Pancreas (tissue), 10 donors: ENCODE measurements at regions not wholly inside any gene's neighbourhood (a gene's known extent, or its start where the extent isn't known, plus 50 kb on each side); places are given as distances from the start of the nearest gene placed in this dataset.

ENCODE experiments used
- ATAC-seq, 4 donors: fragments of 200-7000 bp; cut with Tn5 transposase; one replicate each; pipeline versions ENCODE4 v1.8.0 to v1.9.1; 2020; ENCODE audit warnings: mild to moderate bottlenecking in 4 of 4, moderate library complexity in 4 of 4
- DNase-seq, 6 donors: peaks; one replicate each; pipeline ENCODE4 v3.0.0-alpha.2; 2020
- FAIRE-seq: peaks from 2 replicates; lab custom pipeline; 2012; peaks lifted over from hg19 to GRCh38; lab: Jason Lieb, UNC
- H3K27ac ChIP-seq, 4 donors: fragments of 200-600 bp; sonication (generic); 1 replicate in 3 of 4; 2 replicates in 1 of 4; pipeline versions ENCODE4 v1.5.0 to v1.8.0; 2020
- H3K27me3 ChIP-seq, 4 donors: fragments of 200-600 bp; one replicate each; pipeline ENCODE4 v1.8.0; 2021
- H3K36me3 ChIP-seq, 3 donors: fragments of 200-600 bp; sonication (generic) in 1 of 3; one replicate each; pipeline versions ENCODE4 v1.5.0 to v1.8.0; 2020 to 2021
- H3K4me1 ChIP-seq, 3 donors: fragments of 200-600 bp; one replicate each; pipeline ENCODE4 v1.8.0; 2021
- H3K4me3 ChIP-seq, 4 donors: fragments of 200-600 bp; sonication (generic) in 2 of 4; one replicate each; pipeline versions ENCODE4 v1.5.0 to v1.8.0; 2020 to 2021
- H3K9me3 ChIP-seq, 4 donors: fragments of 200-600 bp; one replicate each; pipeline ENCODE4 v1.8.0; 2021
- WGBS, 2 donors: extraction: QIAGEN DNeasy Blood & Tissue Kit; methylation state at CpG; one replicate each; pipeline ENCODE4 v1.1.7; 2013; 5-methylcytosine and 5-hydroxymethylcytosine counted together
- intact Hi-C, 3 donors: fragments of 100-400 bp; cut with DNase I; formaldehyde crosslinking; loops; one replicate each; pipeline versions ENCODE4 v1.11.1 to v1.14.2; 2022
- TF ChIP-seq, protein P1 (sequence below), 4 donors: fragments of 200-600 bp; sonication (generic) in 3 of 4; IDR thresholded peaks; one replicate each; pipeline versions ENCODE4 v1.5.0 to v1.8.0; 2021; ENCODE audit warnings: antibody characterized with exemption in 4 of 4
- donor health status: healthy with polysubstance abuse.
- donor health status: DM: no; HTN: no; CAD: no; lungs with moderate emphysema.
- donor health status: DM: no; HTN: no; CAD: no.
- donor health status: control.
- donor health status: control.
- donor health status: Bipolar disorder and iron deficiency.
- donor health status: DM: yes; HTN: yes; CAD: no.
- donor health status: DM: no; HTN: no; CAD: no.
- donor health status: DM: no; HTN: no; CAD: no.
- donor health status: DM: yes; HTN: yes; CAD: no.

DNA sequence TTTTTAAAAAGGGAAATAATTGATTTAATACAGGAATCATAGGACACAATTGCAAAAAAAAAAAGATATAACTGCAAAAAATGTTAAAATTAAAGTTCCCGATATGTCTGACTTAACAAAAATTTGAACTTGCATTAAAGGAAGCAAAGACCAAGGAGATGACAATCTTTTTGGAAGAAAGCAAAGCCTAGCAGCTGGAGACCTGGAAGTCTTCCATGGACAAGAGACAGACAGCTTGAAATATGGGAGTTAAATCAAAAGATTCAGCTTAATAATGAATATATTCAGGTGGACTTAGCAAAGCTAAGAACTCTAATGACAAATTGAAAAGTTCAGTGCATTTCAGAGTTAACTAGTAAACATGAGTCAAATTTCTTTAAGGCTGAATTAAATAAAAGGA lies 568.7 kb upstream of the RGMB start:
- H3K36me3 ChIP-seq, result no peaks in the 10 kb centered on the region
- no peak overlapping the region for H3K4me3 ChIP-seq
- H3K27ac ChIP-seq, result no peak overlapping the region
- ATAC-seq (no peak), FAIRE-seq (no peak), DNase-seq (no peak)
- intact Hi-C loops, result no loop called here
- 84 to 85% methylated on average over 1 of the region's 1 CpG for WGBS, 2 donors
- H3K9me3 ChIP-seq, result no peaks in the 10 kb centered on the region
- TF ChIP-seq, protein P1, sequence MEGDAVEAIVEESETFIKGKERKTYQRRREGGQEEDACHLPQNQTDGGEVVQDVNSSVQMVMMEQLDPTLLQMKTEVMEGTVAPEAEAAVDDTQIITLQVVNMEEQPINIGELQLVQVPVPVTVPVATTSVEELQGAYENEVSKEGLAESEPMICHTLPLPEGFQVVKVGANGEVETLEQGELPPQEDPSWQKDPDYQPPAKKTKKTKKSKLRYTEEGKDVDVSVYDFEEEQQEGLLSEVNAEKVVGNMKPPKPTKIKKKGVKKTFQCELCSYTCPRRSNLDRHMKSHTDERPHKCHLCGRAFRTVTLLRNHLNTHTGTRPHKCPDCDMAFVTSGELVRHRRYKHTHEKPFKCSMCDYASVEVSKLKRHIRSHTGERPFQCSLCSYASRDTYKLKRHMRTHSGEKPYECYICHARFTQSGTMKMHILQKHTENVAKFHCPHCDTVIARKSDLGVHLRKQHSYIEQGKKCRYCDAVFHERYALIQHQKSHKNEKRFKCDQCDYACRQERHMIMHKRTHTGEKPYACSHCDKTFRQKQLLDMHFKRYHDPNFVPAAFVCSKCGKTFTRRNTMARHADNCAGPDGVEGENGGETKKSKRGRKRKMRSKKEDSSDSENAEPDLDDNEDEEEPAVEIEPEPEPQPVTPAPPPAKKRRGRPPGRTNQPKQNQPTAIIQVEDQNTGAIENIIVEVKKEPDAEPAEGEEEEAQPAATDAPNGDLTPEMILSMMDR (IDR thresholded peaks at IDR 0.05), result no peak
- no peaks in the 10 kb centered on the region for H3K27me3 ChIP-seq
- H3K4me1 ChIP-seq, result no peaks in the 10 kb centered on the region

DNA sequence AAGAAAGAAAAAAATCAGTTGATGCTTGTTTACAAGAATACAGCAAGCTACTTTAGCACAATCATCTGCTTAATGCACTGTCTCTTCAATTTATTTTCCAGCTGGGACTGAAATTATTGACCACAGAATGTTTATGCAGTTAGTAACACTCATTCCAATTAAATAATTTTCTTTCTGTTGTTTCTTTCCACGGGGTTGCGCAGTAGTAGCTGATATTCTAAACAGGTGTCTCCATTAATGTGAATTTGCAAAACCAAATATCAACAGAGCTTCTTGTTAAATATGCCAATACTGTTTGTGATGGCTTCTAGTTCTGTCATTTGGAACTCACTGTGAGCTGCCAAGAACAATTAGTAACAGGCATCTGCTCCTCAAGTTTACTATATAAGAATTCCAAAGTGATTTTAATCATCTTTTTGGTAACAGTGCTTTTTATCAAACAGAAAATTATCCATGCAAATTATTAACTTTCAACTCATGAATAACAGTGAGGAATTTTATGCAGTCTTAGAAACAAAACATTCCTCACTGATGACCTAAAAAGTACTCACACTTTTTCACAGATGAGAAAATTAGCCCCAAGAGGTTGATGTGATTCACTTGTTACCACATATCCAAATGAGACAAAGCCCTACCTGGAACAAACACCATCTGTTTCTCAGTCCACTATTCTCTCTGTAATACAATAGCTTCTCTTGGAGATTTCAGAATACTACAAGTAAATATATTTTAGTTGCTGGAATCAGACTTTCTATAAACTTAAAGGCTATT lies 567.6 kb upstream of the RGMB start:
- no peaks in the 10 kb centered on the region for H3K27me3 ChIP-seq
- H3K4me1 ChIP-seq, result no peaks in the 10 kb centered on the region
- FAIRE-seq, result no peak
- no peak overlapping the region for H3K27ac ChIP-seq
- H3K9me3 ChIP-seq, result no peaks in the 10 kb centered on the region
- H3K4me3 ChIP-seq, result no peak overlapping the region
- intact Hi-C loops, result no loop called here
- 69 to 76% methylated on average over 2 of the region's 2 CpGs for WGBS, 2 donors
- no peak for DNase-seq
- no peak for ATAC-seq
- H3K36me3 ChIP-seq, result no peaks in the 10 kb centered on the region
- TF ChIP-seq, protein P1 (IDR thresholded peaks at IDR 0.05), result no peak

DNA sequence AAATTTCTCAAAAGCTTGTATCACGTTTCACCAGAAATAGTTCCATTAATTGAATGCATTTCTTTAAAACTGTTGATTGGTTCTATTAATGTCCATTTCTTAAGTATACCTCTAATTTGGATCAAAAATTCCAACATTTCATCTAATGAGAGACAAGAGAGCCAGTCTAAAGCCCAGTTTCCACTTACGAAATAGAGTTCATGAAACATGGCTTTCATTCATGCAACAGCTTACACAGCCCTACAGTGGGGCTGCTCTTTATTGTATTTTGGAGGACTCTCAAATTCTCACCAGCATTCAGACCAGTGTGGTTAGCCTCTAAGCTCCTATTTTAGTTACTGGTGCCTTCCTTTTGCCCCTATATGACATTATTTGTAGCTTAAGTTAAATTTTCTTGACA lies 566.9 kb upstream of the RGMB start:
- H3K27ac ChIP-seq, result no peak overlapping the region
- no peaks in the 10 kb centered on the region for H3K36me3 ChIP-seq
- no peaks in the 10 kb centered on the region for H3K9me3 ChIP-seq
- no peaks in the 10 kb centered on the region for H3K27me3 ChIP-seq
- TF ChIP-seq, protein P1 (IDR thresholded peaks at IDR 0.05), result no peak
- DNase-seq, result no peak
- no peak for ATAC-seq
- 34 to 40% methylated on average over 2 of the region's 2 CpGs for WGBS, 2 donors
- H3K4me1 ChIP-seq, result no peaks in the 10 kb centered on the region
- no peak overlapping the region for H3K4me3 ChIP-seq
- intact Hi-C loops, result no loop called here
- no peak for FAIRE-seq

DNA sequence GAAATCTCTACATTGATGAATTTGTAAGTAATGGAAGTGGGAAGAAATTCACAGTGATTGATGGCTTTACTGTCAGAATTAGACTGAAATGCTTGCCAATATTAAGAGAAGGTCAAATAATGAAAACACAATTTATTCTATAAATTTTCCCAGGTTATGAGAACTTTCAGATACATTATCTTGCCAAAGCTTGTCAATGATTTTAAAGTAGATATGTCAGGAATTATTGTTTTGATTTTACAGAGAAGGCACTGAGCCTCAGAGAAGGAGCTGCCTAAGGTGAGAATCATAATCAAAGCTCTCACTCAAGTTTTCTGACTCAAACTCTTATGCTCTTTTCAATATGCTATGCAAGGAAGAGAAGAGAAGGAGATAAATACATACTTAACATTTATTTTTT lies 564.0 kb upstream of the RGMB start:
- TF ChIP-seq, protein P1 (IDR thresholded peaks at IDR 0.05), result no peak
- intact Hi-C loops, result no loop called here
- Histone ChIP-seq H3K27ac (no peak overlapping the region), H3K36me3 (no peaks in the 10 kb centered on the region), H3K4me3 (no peak overlapping the region), H3K4me1 (no peaks in the 10 kb centered on the region), H3K27me3 (no peaks in the 10 kb centered on the region), H3K9me3 (no peaks in the 10 kb centered on the region)
- ATAC-seq (no peak), DNase-seq (no peak), FAIRE-seq (no peak)

DNA sequence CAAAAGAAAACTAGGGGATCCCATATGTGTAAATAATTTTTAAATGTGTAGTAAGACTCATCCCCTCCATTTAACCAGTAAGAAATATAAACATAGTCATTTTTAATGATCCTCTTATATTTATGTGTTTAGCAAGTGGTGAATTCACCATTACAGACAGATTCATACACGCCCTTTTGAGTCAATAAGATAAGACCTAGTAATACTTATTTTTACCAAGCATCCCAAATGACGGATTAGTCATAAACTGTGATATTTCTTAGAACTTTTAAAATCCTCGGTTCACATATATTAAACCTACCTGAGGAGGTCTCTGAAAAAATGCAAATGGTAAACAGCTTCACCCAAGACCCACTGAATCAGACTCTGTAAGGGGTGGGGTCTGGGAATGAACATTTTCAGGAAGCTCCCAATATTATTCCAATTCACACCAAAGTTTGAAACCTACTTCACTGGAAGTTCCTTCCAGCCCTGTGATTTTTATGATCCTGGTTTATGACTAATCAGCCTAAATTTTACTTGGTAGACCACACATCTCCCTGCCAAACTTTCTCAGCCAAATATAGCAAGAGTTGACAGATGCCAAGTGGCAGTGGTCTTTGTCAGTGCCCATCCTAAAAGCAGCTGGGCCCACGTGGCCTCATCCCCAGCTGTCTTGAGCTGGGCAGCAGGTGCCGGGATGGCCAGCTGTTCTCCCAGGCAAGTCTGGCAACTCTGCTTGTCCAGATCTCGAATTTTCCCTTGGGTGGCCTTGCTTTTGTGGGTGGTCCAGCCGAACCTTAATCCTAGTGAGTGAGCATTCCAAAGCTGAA lies 559.0 kb upstream of the RGMB start:
- FAIRE-seq (no peak), DNase-seq (peak in 1 of 6 donors; percentile 16), ATAC-seq (no peak)
- TF ChIP-seq, protein P1 (IDR thresholded peaks at IDR 0.05), result no peak
- Histone ChIP-seq H3K9me3 (no peaks in the 10 kb centered on the region), H3K4me1 (no peaks in the 10 kb centered on the region), H3K27ac (no peak overlapping the region), H3K27me3 (no peaks in the 10 kb centered on the region), H3K4me3 (no peak overlapping the region), H3K36me3 (no peaks in the 10 kb centered on the region)
- intact Hi-C loops, result no loop called here
- 67 to 72% methylated on average over 7 of the region's 7 CpGs for WGBS, 2 donors
